Myocyte (in vitro differentiated cells): ENCODE measurements at regions not wholly inside any gene's neighbourhood (a gene's known extent, or its start where the extent isn't known, plus 50 kb on each side); places are given as distances from the start of the nearest gene placed in this dataset.

Experiments
- DNase-seq: peaks from one replicate; pipeline ENCODE4 v3.0.0-alpha.2; 2012; ENCODE audit warnings: low read depth

DNA sequence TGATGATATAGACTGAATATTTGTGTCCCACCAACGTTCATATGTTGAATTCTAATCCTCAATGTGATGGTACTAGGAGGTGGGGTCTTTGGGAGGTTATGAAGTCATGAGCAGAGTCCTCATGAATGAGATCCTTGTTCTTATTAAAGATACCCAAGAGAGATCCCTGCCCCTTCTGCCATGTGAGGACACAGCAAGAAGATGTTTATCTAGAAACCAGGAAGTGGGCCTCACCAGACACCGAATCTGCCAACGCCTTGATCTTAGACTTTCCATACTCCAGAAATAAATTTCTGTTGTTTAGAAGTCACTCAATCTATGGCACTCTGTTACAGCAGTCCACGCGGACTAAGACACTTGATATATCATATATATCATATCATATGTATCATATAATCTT, 67.7 kb upstream of the GCM1 start:
- no peak for DNase-seq

DNA sequence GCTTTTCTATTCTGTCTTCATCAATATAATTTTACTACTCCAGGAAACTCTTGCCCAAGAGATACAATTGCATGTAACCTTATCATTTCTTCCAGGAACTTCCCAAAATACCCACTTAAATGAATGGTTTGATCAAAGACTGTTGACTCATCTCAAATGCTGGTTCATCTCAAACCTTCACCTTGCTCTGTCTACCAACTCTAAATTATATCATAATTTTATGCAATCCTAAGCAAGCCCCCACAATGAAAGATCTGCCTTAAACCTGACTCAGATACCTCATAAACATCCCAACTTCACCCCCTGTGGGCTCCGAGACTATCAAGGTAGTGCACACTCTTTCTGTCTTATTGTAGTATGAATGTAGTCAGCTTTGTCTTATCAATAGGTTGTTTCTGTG, 65.5 kb upstream of the GCM1 start:
- no peak for DNase-seq

DNA sequence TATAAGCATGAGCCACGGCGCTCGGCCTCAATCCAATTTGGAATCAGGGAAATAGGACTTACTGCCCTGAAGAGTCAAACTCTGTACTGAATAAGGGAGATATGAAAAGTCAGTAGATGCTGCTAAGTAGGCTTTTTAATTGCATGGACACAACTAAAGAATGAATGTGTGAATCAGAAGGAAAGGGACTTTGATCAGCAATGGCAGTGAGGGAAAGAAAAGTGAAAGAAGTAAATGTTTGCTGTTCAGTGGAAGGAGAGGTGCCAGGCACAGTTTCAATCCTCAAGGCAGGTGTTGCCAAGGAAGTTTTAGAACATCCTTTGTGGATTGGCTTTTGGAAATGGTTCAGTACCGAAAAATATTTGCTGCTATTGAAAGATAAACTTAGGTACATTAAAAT, 62.2 kb upstream of the GCM1 start:
- no peak for DNase-seq

DNA sequence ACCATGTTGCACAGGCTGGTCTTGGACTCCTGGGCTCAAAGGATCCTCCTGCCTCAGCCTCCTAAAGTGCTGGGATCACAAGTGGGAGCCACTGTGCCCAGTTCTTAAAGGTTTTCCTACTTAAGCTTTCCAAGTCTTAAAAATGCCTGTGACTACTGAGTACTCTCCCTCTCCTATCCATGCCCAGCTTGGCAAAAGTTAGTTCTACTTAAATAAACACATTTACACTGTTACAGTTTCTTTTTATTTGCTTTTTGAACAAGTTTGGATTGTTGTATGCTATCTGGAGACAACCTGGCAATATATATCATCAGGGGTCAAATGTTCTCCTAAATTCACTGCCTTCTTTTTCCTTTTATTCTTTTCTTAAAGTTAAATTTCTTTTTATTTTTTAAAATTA, 61.0 kb upstream of the GCM1 start:
- no peak for DNase-seq

DNA sequence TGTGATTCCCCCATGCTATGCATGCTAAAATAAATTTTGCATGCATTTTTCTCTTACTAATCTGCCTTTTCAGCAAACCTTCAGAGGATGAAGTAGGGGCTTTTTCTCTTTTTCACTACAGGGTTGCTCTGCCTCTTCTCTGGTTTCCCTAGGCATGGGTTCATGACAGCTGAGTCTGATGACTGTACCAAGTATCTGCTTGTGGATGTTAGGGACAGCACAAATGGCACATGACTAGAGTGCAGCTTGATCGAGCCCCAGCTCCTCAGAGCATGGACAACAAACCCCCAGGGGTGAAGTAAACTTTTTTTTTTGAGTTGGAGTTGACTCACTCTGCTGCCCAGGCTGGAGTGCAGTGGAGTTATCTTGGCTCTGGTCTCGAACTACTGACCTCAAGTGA, 57.1 kb upstream of the GCM1 start:
- DNase-seq = peak; percentile 21

DNA sequence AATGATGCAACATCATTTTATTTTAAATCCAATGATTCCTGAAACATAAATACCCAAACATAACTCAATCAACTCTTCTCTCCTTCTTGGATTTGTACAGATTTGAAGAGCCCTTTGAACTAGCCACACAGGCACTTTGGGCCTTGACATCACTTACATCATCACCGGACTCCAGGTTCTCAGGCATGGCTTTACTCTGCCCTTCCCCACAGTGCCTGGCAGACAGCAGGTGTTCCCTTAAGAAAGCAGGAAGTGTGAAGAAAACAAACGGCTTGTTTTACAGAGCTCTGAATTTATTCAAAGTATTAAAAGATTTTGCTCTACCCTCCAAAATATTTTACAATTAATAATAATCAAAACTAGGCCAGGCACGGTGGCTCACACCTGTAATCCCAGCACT, 54.8 kb upstream of the GCM1 start:
- no peak for DNase-seq

DNA sequence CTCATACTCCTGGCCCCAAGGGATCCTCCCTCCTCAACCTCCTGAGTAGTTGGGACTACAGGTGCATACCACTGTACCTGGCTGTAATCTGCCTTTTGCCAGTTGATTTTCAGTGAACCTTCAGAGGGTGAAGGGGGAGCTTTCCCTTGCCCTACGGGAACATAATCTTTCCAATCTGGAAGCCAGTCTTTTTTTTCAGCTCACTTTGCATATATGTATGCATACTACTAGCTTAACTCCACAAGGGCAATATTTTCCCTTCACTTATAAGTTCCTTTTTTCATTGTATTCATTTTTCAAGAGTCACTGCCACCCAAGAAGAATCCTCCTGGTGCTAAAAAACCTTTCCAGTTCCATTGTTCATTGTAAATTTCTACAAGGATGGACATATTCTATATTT, 53.4 kb upstream of the GCM1 start:
- DNase-seq = no peak

DNA sequence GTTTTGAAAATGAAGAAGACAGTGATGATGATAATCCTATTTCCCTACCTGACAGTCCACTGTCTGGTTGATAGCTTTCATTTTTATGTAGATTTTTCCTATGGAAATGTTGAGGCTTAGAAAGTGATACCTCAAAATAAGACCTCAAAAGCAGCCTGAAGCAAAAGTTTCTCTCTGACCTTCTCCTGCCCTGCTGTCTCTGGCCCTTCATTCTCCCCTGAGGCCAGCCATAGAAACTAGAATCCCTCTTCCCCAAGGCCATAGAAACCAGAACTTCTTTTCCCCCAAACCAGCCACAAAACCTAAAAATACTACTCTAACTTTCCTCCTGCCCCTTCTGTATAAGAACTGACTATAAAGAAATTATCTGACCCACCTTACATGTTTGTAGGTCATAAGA, 52.6 kb upstream of the GCM1 start:
- no peak for DNase-seq

DNA sequence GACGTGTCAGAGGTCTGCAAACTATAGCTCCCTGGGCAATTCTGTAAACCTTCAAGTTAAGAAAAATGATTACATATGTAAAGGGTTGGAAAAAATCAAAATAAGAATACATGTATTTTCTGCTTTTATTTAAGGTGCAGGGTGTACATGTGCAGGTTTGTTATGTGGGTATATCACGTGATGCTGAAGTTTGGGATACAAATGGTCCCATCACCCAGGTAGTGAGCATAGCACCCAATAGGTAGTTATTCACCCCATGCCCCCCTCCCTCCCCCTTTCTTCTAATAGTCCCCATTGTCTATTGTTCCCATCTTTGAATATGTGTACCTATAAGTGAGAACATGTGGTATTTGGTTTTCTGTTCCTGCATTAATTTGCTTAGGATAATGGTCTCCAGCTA, 51.1 kb upstream of the GCM1 start:
- DNase-seq = no peak

DNA sequence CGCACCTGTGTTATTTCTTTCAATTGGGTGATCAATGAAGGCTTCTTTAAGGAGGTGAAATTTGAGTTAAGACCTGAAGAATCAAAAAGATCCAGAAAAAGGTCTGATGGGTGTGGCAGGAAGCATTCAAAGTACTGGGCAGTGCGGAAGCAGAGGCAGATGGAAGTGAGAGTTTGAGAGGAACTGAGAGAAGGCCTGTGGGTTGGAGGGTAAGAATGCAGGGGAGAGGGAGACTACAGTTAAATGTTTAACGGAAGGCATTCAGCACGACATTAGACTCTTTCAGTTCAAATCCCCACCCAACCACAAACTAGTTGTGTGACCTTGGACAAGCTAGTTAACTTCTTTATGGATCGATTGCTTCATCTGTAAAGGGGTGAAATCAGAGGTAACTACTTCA, 50.5 kb upstream of the GCM1 start:
- no peak for DNase-seq
